HepG2 (cell line): ENCODE measurements at regions not wholly inside any gene's neighbourhood (a gene's known extent, or its start where the extent isn't known, plus 50 kb on each side); places are given as distances from the start of the nearest gene placed in this dataset.

ENCODE experiments used
- CTCF ChIP-seq: sonication (generic); formaldehyde crosslinking; IDR thresholded peaks from 2 replicates; pipeline ENCODE4 v1.5.0; 2020; ENCODE audit warnings: mild to moderate bottlenecking, missing genetic modification reagents, moderate library complexity
- DNMT3B ChIP-seq: conservative IDR thresholded peaks from 2 replicates; pipeline ENCODE4 v1.6.1; 2016; ENCODE audit warnings: missing biosample characterization, control low read depth
- EP300 ChIP-seq, 3 experiments: sonication (generic) in 1 of 3; formaldehyde crosslinking in 1 of 3; IDR thresholded peaks; 2 replicates each; pipeline versions ENCODE4 v1.5.1 to v1.6.1; 2011 to 2020; ENCODE audit warnings: low read depth in 2 of 3, low read length in 2 of 3, borderline replicate concordance in 1 of 3, improper control_type of control experiment in 1 of 3, mild to moderate bottlenecking in 1 of 3, missing genetic modification reagents in 1 of 3, moderate library complexity in 1 of 3
- FOXP4 ChIP-seq: sonication (generic); formaldehyde crosslinking; IDR thresholded peaks from 2 replicates; pipeline ENCODE4 v1.4.0; 2020; ENCODE audit warnings: missing genetic modification reagents
- HMGA1 ChIP-seq: sonication (generic); formaldehyde crosslinking; conservative IDR thresholded peaks from 2 replicates; pipeline ENCODE4 v1.4.0; 2020; ENCODE audit warnings: missing genetic modification reagents
- JUN ChIP-seq: sonication (generic); formaldehyde crosslinking; IDR thresholded peaks from 2 replicates; pipeline ENCODE4 v1.4.0; 2020; ENCODE audit warnings: mild to moderate bottlenecking, missing genetic modification reagents
- MAF1 ChIP-seq: sonication (generic); formaldehyde crosslinking; IDR thresholded peaks from 2 replicates; pipeline ENCODE4 v1.5.0; 2020; ENCODE audit warnings: missing genetic modification reagents, borderline replicate concordance
- SNAPC2 ChIP-seq: sonication (generic); formaldehyde crosslinking; IDR thresholded peaks from 2 replicates; pipeline ENCODE4 v1.8.1; 2022; ENCODE audit warnings: mild to moderate bottlenecking, missing genetic modification reagents
- ZNF660 ChIP-seq: sonication (generic); formaldehyde crosslinking; IDR thresholded peaks from 2 replicates; pipeline ENCODE4 v1.5.1; 2020; ENCODE audit warnings: mild to moderate bottlenecking, low read depth, missing genetic modification reagents, borderline replicate concordance

- no peak for TF ChIP-seq EP300 (IDR thresholded peaks at IDR 0.05; ENCODE audit: low read depth in 2 of 2, low read length in 2 of 2)
- TF ChIP-seq EP300 (CRISPR knock-in tag; IDR thresholded peaks at IDR 0.05; ENCODE audit: borderline replicate concordance) = no peak
- TF ChIP-seq HMGA1 (CRISPR knock-in tag) = no peak
- no peak for TF ChIP-seq CTCF (CRISPR knock-in tag)
- TF ChIP-seq FOXP4 (CRISPR knock-in tag) = no peak
- no peak for TF ChIP-seq MAF1
- no peak for TF ChIP-seq ZNF660 (CRISPR knock-in tag)
- TF ChIP-seq JUN = no peak
- TF ChIP-seq DNMT3B = no peak
- TF ChIP-seq SNAPC2 (CRISPR knock-in tag) = no peak
Observed at GRCh38 chr5:179400020-179400419, 54.8 kb upstream of the ADAMTS2 start.
